ENCODE measurements at regions not wholly inside any gene's neighbourhood (a gene's known extent, or its start where the extent isn't known, plus 50 kb on each side); places are given as distances from the start of the nearest gene placed in this dataset.

DNA sequence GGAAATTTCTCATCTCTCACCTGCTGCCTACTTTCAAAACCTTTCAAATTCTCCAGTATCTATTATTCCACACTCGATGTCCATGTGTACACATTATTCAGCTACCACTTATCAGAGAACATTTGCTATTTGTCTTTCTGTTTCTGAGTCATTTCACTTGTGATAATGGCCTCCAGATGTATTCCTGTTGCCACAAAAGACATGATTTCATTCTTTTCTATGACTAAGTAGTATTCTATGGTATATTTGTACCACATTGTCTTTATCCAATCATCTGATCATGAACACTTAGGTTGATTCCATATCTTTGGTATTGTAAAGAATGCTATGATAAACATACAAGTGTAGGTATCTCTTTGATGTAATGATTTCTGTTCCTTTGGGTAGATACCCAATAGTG is 310.1 kb upstream of the SPOCK3 start:
- TF ChIP-seq, protein P1, sequence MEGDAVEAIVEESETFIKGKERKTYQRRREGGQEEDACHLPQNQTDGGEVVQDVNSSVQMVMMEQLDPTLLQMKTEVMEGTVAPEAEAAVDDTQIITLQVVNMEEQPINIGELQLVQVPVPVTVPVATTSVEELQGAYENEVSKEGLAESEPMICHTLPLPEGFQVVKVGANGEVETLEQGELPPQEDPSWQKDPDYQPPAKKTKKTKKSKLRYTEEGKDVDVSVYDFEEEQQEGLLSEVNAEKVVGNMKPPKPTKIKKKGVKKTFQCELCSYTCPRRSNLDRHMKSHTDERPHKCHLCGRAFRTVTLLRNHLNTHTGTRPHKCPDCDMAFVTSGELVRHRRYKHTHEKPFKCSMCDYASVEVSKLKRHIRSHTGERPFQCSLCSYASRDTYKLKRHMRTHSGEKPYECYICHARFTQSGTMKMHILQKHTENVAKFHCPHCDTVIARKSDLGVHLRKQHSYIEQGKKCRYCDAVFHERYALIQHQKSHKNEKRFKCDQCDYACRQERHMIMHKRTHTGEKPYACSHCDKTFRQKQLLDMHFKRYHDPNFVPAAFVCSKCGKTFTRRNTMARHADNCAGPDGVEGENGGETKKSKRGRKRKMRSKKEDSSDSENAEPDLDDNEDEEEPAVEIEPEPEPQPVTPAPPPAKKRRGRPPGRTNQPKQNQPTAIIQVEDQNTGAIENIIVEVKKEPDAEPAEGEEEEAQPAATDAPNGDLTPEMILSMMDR (IDR thresholded peaks at IDR 0.05): no peak
- no peak for TF ChIP-seq POLR2A (IDR thresholded peaks at IDR 0.05)

Data from Peyer's patch (tissue), 4 donors.